Peyer's patch (tissue), 4 donors: ENCODE measurements at regions not wholly inside any gene's neighbourhood (a gene's known extent, or its start where the extent isn't known, plus 50 kb on each side); places are given as distances from the start of the nearest gene placed in this dataset.

Experiments
- DNase-seq, 3 donors: peaks; one replicate each; pipeline ENCODE4 v3.0.0-alpha.2; 2017 to 2019
- H3K27ac ChIP-seq, 4 donors: fragments of 200-600 bp; sonication (generic); one replicate each; pipeline ENCODE4 v1.5.1; 2016 to 2019
- H3K27me3 ChIP-seq, 2 donors: fragments of 200-600 bp; sonication (generic); one replicate each; pipeline ENCODE4 v1.5.1; 2019
- H3K36me3 ChIP-seq, 3 donors: fragments of 200-600 bp; sonication (generic); one replicate each; pipeline ENCODE4 v1.5.1; 2016 to 2019
- H3K4me1 ChIP-seq, 4 donors: fragments of 200-600 bp; sonication (generic); one replicate each; pipeline ENCODE4 v1.5.1; 2016 to 2019
- H3K4me3 ChIP-seq, 4 donors: fragments of 200-600 bp; sonication (generic); 1 replicate in 3 of 4; 2 replicates in 1 of 4; pipeline ENCODE4 v1.5.1; 2016 to 2019; ENCODE audit warnings: mild to moderate bottlenecking in 1 of 4
- H3K9me3 ChIP-seq, 4 donors: fragments of 200-600 bp; sonication (generic); one replicate each; pipeline ENCODE4 v1.5.1; 2016 to 2019; ENCODE audit warnings: mild to moderate bottlenecking in 1 of 4
- POLR2A ChIP-seq, 2 donors: fragments of 450-650 bp; IDR thresholded peaks; one replicate each; pipeline ENCODE4 v1.5.1; 2017; ENCODE audit warnings: antibody characterized with exemption in 2 of 2, mild to moderate bottlenecking in 2 of 2, moderate library complexity in 2 of 2
- TF ChIP-seq, protein P1 (sequence below), 6 experiments: fragments of 450-650 bp in 4 of 6; fragments of 200-600 bp in 2 of 6; sonication (generic) in 1 of 6; IDR thresholded peaks; one replicate each; pipeline ENCODE4 v1.5.1; 2017 to 2019; ENCODE audit warnings: antibody characterized with exemption in 6 of 6, mild to moderate bottlenecking in 3 of 6, moderate library complexity in 1 of 6

DNA sequence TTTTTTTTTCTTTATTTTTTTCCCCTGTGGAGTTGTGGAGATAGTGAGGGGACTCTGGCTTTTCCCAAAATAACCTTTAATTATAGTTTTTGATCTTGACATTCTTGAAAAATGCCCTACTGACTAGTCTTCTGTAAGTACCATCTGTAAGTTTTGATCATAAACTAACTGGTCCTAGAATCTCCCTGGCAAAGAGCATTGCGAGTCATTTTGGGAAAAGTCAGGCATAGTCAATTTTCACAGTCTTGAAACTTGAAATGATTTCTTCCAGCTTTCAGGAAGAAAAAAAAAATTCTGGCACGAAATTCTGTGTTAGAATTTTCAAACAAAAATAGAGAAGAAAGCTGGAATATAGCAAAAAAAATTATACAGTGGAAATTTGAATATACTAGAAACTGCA, 181.2 kb upstream of the SNX7 start:
- DNase-seq, result no peak
- no peak for TF ChIP-seq POLR2A (IDR thresholded peaks at IDR 0.05)
- TF ChIP-seq, protein P1, sequence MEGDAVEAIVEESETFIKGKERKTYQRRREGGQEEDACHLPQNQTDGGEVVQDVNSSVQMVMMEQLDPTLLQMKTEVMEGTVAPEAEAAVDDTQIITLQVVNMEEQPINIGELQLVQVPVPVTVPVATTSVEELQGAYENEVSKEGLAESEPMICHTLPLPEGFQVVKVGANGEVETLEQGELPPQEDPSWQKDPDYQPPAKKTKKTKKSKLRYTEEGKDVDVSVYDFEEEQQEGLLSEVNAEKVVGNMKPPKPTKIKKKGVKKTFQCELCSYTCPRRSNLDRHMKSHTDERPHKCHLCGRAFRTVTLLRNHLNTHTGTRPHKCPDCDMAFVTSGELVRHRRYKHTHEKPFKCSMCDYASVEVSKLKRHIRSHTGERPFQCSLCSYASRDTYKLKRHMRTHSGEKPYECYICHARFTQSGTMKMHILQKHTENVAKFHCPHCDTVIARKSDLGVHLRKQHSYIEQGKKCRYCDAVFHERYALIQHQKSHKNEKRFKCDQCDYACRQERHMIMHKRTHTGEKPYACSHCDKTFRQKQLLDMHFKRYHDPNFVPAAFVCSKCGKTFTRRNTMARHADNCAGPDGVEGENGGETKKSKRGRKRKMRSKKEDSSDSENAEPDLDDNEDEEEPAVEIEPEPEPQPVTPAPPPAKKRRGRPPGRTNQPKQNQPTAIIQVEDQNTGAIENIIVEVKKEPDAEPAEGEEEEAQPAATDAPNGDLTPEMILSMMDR (IDR thresholded peaks at IDR 0.05), result no peak
- no peaks in the 10 kb centered on the region for H3K36me3 ChIP-seq
- H3K27me3 ChIP-seq, result no peaks in the 10 kb centered on the region
- H3K9me3 ChIP-seq, result no peaks in the 10 kb centered on the region
- H3K27ac ChIP-seq, result no peak overlapping the region
- no peaks in the 10 kb centered on the region for H3K4me1 ChIP-seq
- H3K4me3 ChIP-seq, result no peak overlapping the region

GRCh38 chr1:98478121-98478520, 183.4 kb upstream of the SNX7 start:
- no peak overlapping the region for H3K4me3 ChIP-seq
- TF ChIP-seq POLR2A (IDR thresholded peaks at IDR 0.05), result no peak
- TF ChIP-seq, protein P1 (IDR thresholded peaks at IDR 0.05), result no peak
- H3K4me1 ChIP-seq, result no peaks in the 10 kb centered on the region
- no peak overlapping the region for H3K27ac ChIP-seq
- H3K36me3 ChIP-seq, result no peaks in the 10 kb centered on the region
- no peak for DNase-seq
- H3K9me3 ChIP-seq, result no peaks in the 10 kb centered on the region
- H3K27me3 ChIP-seq, result no peaks in the 10 kb centered on the region

DNA sequence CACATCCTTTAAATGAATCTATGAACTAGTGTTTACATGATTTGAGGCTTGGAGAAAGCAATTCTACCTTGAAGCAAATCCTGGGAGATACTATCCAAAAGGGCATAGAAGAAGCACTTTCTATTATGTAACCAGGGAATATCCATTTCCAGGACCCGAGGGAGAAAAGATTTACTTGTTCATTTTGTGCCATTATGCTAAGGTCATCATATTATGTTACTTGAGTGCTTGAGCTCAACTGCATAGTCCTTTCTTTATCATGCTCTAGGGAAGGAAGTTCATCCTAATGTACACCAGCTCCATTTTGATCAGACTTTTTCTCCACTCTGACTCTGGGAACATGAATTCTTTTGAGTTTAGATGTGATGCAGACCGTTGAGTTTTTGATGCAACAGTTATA, 188.6 kb upstream of the SNX7 start:
- Histone ChIP-seq H3K27me3 (no peaks in the 10 kb centered on the region), H3K4me3 (no peak overlapping the region), H3K36me3 (no peaks in the 10 kb centered on the region), H3K9me3 (no peaks in the 10 kb centered on the region), H3K27ac (no peak overlapping the region), H3K4me1 (no peaks in the 10 kb centered on the region)
- no peak for DNase-seq
- TF ChIP-seq, protein P1 (IDR thresholded peaks at IDR 0.05), result no peak

GRCh38 chr1:98471633-98472032, 189.9 kb upstream of the SNX7 start:
- TF ChIP-seq, protein P1 (IDR thresholded peaks at IDR 0.05), result no peak
- TF ChIP-seq POLR2A (IDR thresholded peaks at IDR 0.05), result no peak
- no peaks in the 10 kb centered on the region for H3K36me3 ChIP-seq
- no peaks in the 10 kb centered on the region for H3K9me3 ChIP-seq
- no peaks in the 10 kb centered on the region for H3K27me3 ChIP-seq
- H3K4me1 ChIP-seq, result no peaks in the 10 kb centered on the region
- DNase-seq, result no peak
- no peak overlapping the region for H3K27ac ChIP-seq
- no peak overlapping the region for H3K4me3 ChIP-seq

DNA sequence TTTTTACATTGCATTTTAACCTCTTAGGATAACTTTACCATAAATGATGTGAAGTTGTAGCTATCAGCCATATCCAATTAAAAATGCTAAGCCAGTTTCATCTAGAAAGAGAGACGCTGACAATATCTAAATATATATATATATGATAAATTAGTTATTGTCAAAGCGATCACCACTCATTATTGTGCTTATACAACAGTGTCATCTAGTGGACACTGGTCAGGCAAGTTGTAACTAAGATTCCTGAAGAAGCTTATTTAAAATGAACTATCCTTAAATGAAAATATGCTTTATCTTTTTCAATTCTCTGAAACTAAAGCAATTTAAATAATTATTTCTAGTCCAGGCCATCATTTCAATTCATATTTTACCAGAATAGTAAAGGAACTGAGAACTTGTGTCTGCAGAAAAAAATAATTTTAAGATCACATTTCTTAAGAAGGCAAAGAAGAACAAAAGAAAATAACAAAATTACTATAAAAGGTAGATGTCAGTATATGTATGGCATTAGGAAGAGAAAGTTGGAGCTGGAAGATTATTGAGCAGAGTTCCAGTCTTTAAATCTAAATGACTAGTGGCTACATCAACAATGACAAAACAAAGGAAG, 193.3 kb upstream of the SNX7 start:
- H3K4me1 ChIP-seq, result no peaks in the 10 kb centered on the region

More for the DNA sequence above, 193.3 kb upstream of the SNX7 start:
- H3K27me3 ChIP-seq, result no peaks in the 10 kb centered on the region
- DNase-seq, result no peak
- no peak overlapping the region for H3K4me3 ChIP-seq
- no peaks in the 10 kb centered on the region for H3K36me3 ChIP-seq
- H3K27ac ChIP-seq, result no peak overlapping the region
- TF ChIP-seq, protein P1 (IDR thresholded peaks at IDR 0.05), result peak in 4 of 6 experiments; percentile 67 to 82 (median 80)
- TF ChIP-seq POLR2A (IDR thresholded peaks at IDR 0.05), result no peak
- H3K9me3 ChIP-seq, result no peaks in the 10 kb centered on the region
